IPS DF 4.7 (cell line): ENCODE measurements at regions not wholly inside any gene's neighbourhood (a gene's known extent, or its start where the extent isn't known, plus 50 kb on each side); places are given as distances from the start of the nearest gene placed in this dataset.
"Not testable (repeated sequence)": the region's sequence is repeated elsewhere in the genome, so short reads cannot be mapped to it uniquely, and the experiment has no call there.

Experiments used
- DNase-seq: peaks from one replicate; pipeline ENCODE4 v3.0.0-alpha.2; 2013; ENCODE audit warnings: low spot score; ENCODE audit errors: extremely low read depth

DNA sequence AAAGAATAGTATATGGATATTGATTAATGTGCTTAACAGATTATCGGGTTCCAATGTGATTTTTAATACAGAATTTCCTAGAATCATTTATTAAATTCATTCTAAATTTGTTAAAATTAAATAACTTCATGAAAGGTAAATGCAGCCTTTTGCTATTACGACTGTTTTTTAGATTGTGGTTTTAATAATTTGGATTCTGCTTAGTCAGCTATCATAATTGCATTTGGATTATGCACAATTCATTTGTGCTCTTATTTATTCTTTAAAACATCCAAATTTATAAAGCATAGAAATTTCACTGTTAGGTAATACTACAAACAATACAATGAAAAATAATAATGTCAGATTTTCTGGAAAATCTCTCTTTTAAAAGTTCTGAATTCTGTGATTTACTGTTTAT is 1598.5 kb downstream of the EFNA5 start:
- no peak for DNase-seq

DNA sequence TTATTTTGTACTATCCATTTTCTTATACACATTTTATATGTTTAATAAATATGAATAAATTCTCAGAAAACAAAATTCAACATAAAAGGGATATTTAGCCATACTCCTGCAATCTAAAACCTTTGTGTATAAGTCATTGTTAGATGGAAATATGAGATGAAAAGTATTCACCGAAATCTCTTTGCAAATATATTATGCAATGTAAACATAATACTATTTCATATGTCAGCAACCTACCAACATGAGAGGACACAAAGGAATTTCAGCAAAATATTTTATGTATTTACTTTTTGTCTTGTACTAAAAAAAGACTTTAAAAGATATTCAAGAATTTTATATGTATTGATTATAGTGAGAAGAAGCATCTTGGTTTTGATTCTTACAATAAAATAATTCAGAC is 1623.4 kb downstream of the EFNA5 start:
- no peak for DNase-seq

DNA sequence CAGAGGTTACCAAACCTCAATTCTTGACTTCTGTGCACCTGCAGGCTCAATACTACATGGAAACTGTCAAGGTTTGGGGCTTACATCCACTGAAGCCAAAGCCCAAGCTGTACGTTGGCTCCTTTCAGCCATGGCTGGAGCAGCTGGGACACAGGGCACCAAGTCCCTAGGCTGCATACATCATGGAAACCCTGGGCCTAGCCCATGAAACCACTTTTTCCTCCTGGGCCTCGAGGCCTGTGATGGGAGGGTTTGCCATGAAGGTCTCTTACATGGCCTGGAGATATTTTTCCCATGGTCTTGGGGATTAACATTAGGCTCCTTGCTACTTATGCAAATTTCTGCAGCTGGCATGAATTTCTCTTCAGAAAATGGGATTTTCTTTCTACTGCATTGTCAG is 1638.7 kb downstream of the EFNA5 start:
- not testable (repeated sequence) for DNase-seq

DNA sequence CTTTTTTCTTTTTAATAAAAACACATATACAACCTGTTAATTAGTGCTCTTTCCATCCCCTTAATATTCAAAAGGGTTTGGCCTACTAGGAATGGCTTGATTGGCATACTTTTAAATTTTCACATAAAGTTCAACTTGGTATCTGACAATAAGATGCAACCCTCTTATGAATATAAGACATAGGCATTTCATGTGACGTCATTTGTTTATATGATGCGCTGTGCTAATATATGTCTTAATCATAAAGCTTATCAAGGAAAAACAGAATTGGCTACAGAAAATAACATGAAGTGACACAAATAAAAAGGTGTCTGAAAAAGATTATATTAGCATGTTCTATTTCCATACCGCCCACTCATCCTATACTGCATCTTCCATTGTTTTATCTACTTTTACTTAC is 1642.4 kb downstream of the EFNA5 start:
- DNase-seq: no peak

DNA sequence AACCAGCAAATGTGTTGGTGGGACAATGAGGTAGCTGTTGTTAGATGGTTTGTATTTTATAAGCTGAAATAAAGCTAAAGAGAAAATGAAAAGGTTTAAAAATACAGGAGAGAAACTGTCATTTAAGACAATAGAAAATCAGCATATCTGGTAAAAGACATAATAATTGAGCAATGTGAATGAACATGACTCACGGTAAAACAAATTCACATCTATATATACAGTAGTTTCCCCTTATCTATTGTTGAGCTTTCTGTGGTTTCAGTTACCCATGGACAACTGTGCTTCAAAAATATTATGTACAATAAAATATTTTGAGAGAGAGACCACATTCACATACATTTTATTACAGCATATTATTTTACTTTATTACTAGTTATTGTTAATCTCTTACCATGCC is 1649.8 kb downstream of the EFNA5 start:
- DNase-seq: no peak

DNA sequence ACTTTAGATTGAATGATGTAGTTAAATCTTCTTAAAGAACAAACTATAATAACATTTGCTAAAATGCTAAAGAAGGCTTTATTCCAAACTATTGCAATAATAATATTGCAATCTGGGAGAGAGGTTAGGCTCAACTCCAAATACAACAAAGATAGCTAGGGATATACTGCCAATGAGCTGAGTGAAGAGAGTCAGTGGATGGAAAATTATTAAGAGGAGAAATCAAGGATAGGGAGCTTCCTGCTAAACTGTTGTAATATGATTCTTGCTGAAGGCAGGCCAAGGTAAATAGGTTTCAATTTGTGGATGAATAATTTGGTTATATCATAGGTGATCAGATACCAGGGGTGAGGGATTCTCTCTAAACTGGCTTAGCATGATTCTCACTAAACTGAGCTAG is 1651.5 kb downstream of the EFNA5 start:
- no peak for DNase-seq

GRCh38 chr5:106017243-106017857 is 1653.4 kb downstream of the EFNA5 start:
- no peak for DNase-seq

DNA sequence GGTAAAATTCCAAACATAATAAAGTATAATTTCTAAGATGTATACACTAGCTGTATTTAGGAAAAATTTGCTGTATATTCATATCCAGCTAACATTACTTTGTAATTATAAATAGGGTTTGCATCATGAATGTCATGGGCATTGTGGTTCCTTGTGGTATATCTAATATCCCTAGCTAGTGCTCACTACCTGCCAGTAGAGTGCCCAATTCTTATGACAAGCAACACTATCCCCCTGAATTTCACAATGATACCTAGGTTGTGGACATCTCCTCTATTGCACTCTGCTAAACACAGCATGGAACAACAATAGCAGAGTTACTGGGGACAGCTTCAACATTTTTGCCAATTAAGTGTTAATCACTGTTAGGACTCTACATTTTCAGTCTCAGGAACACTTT is 1656.5 kb downstream of the EFNA5 start:
- DNase-seq: no peak

DNA sequence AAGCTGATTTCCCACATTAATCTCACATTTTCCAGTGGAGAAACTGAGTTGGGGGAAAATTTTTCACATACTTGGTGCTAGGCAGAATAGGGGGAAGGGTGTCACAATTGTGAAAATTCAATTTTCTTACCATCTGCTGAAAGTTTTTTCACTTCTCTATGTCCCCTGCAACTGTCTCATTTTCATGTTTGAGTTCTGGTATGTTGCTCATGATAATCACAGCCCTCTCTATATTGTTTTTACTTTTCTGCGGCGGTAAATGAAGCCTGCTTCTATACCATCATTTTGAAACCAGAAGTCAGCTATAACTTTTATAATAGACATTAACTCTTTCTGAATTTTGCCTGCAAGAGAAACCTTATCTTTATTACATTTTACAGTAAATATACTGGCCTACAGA is 1664.5 kb downstream of the EFNA5 start:
- no peak for DNase-seq

GRCh38 chr5:105998991-105999390 is 1671.7 kb downstream of the EFNA5 start:
- DNase-seq: not testable (repeated sequence)

DNA sequence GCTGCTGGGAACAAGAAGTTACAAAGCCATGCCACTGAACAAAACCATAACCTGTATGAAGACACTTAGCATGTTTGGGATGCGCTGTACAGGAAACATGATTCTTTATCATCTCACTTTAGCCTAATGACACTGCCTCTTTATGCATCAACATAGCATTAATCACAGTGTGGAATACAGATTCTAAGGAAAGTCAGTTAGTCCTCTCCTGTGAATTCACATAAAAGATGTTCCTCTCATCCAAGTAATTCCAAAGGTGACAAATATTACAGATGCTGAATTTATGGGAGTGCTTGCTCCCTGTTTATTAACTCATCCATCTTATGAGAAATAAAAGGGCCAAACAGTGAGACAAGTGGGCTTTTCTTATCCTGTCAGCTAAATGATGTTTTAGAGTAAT is 1677.7 kb downstream of the EFNA5 start:
- no peak for DNase-seq

GRCh38 chr5:105982526-105982925 is 1688.2 kb downstream of the EFNA5 start:
- no peak for DNase-seq

GRCh38 chr5:105978011-105978410 is 1692.7 kb downstream of the EFNA5 start:
- no peak for DNase-seq

DNA sequence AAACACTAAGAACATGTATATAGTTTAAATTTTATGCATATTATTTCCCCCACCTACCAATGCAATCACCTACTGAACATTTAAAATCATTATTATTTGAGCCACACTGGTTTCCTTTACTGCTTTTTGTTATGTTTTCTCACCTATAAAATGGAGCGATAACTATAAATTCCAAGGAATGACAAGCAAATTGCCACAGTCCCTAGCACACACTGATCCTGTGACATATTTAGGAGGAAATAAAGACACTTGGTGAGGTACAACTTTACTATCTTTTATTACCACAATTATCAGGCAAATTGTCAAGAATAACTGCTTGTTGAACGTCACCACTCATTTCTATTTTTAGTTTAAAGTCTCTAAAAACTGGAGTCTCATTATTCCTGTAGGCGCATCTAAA is 1693.6 kb downstream of the EFNA5 start:
- DNase-seq: no peak

- DNase-seq: no peak
Measured at GRCh38 chr5:105970919-105971318, 1699.8 kb downstream of the EFNA5 start.

- no peak for DNase-seq
Measured at GRCh38 chr5:105968981-105969380, 1701.8 kb downstream of the EFNA5 start.

- no peak for DNase-seq
Measured at GRCh38 chr5:105963696-105964255, 1707.0 kb downstream of the EFNA5 start.

- DNase-seq: no peak
Measured at GRCh38 chr5:105961572-105961971, 1709.2 kb downstream of the EFNA5 start.

GRCh38 chr5:105956456-105957196 is 1714.1 kb downstream of the EFNA5 start:
- no peak for DNase-seq

- no peak for DNase-seq
Measured at GRCh38 chr5:105954341-105954740, 1716.4 kb downstream of the EFNA5 start.

GRCh38 chr5:105953616-105954015 is 1717.1 kb downstream of the EFNA5 start:
- DNase-seq: no peak

GRCh38 chr5:105952875-105953274 is 1717.9 kb downstream of the EFNA5 start:
- DNase-seq: no peak

GRCh38 chr5:105947461-105947860 is 1723.3 kb downstream of the EFNA5 start:
- no peak for DNase-seq
